GM12878 (cell line): ENCODE measurements at regions not wholly inside any gene's neighbourhood (a gene's known extent, or its start where the extent isn't known, plus 50 kb on each side); places are given as distances from the start of the nearest gene placed in this dataset.

Experiments
- ATAC-seq: fragments of 200-7000 bp; cut with Tn5 transposase; 3 replicates; pipeline ENCODE4 v1.9.1; 2020; ENCODE audit warnings: mild to moderate bottlenecking, moderate library complexity
- BruUV-seq: library from RNA; stranded (reverse); fragments of 400-500 nt; replicated peaks from 2 replicates; lab custom pipeline; 2021; lab: Mats Ljungman, UMichigan
- CTCF ChIA-PET: fragments of 300-600 bp; sonication (Branson Sonifier 250); formaldehyde crosslinking; extraction: SDS; loops from one replicate; lab custom pipeline; 2021; ENCODE audit warnings: inconsistent platforms; lab: Yijun Ruan, JAX
- POLR2A ChIA-PET: fragments of 350-600 bp; formaldehyde crosslinking; extraction: SDS; loops from one replicate; lab custom pipeline; 2021; ENCODE audit warnings: inconsistent platforms; lab: Charles Lee
- RAD21 ChIA-PET: fragments of 300-600 bp; sonication (Branson Sonifier 250); formaldehyde crosslinking; loops from one replicate; lab custom pipeline; 2023; ENCODE audit warnings: antibody characterized with exemption; ENCODE audit not compliant: unreplicated experiment; lab: Charles Lee
- SMC1A ChIA-PET: fragments of 300-600 bp; sonication (Branson Sonifier 250); formaldehyde crosslinking; loops from one replicate; lab custom pipeline; 2023; ENCODE audit not compliant: unreplicated experiment, uncharacterized antibody; lab: Charles Lee
- DNase-seq: peaks from one replicate; pipeline ENCODE4 v3.0.0-alpha.2; 2011; ENCODE audit warnings: low read depth, low spot score
- FAIRE-seq: peaks from 3 replicates; lab custom pipeline; 2011; peaks lifted over from hg19 to GRCh38; lab: Jason Lieb, UNC
- H2AFZ ChIP-seq: 2 replicates; pipeline ENCODE4 v1.6.0; 2011; ENCODE audit warnings: low read depth, low read length, control low read depth; ENCODE audit not compliant: control insufficient read depth
- H3K27ac ChIP-seq: 2 replicates; pipeline ENCODE4 v1.5.1; 2011; ENCODE audit warnings: control low read depth; ENCODE audit not compliant: control insufficient read depth, insufficient read depth
- H3K27me3 ChIP-seq, 2 experiments: replicated peaks in 1 of 2; 2 replicates each; pipeline versions ENCODE4 v1.6.0 to v1.6.1; 2011; ENCODE audit warnings: low read length in 1 of 2; ENCODE audit not compliant: control insufficient read depth in 2 of 2, insufficient read depth in 2 of 2
- H3K36me3 ChIP-seq, 2 experiments: 2 replicates each; pipeline ENCODE4 v1.5.1; 2011; ENCODE audit warnings: low read length in 1 of 2; ENCODE audit not compliant: control insufficient read depth in 2 of 2, insufficient read depth in 2 of 2
- H3K4me1 ChIP-seq: 2 replicates; pipeline ENCODE4 v1.6.1; 2011; ENCODE audit warnings: mild to moderate bottlenecking, low read length, moderate library complexity, mixed read lengths; ENCODE audit not compliant: control insufficient read depth, insufficient read depth
- H3K4me2 ChIP-seq: 2 replicates; pipeline ENCODE4 v1.6.0; 2011; ENCODE audit warnings: control low read depth; ENCODE audit not compliant: control insufficient read depth, insufficient read depth
- H3K4me3 ChIP-seq: fragments of 200-600 bp; sonication (generic); 2 replicates; pipeline ENCODE4 v1.5.1; 2016
- H3K79me2 ChIP-seq: 2 replicates; pipeline ENCODE4 v1.6.0; 2011; ENCODE audit warnings: low read length; ENCODE audit not compliant: control insufficient read depth, insufficient read depth
- H3K9ac ChIP-seq: 2 replicates; pipeline ENCODE4 v1.8.0; 2011; ENCODE audit warnings: low read length, control low read depth, mixed read lengths; ENCODE audit not compliant: control insufficient read depth, insufficient read depth
- H3K9me3 ChIP-seq: replicated peaks from 3 replicates; pipeline ENCODE4 v1.5.1; 2011; ENCODE audit warnings: mild to moderate bottlenecking, low read length; ENCODE audit not compliant: control insufficient read depth, insufficient read depth
- H4K20me1 ChIP-seq: 2 replicates; pipeline ENCODE4 v1.6.0; 2011; ENCODE audit not compliant: control insufficient read depth, insufficient read depth
- CTCF ChIP-seq, 3 experiments: IDR thresholded peaks in 2 of 3; conservative IDR thresholded peaks in 1 of 3; 2 replicates each; pipeline ENCODE4 v1.5.1; 2011; ENCODE audit warnings: low read depth in 3 of 3, low read length in 3 of 3, mild to moderate bottlenecking in 3 of 3, control low read depth in 2 of 3, moderate library complexity in 2 of 3, inconsistent platforms in 1 of 3, mixed read lengths in 1 of 3; ENCODE audit not compliant: control insufficient read depth in 2 of 3, insufficient read depth in 1 of 3; ENCODE audit errors: extremely low read depth in 1 of 3
- RAD21 ChIP-seq: IDR thresholded peaks from 2 replicates; pipeline ENCODE4 v1.6.1; 2011; ENCODE audit warnings: mild to moderate bottlenecking, low read depth, low read length, moderate library complexity; ENCODE audit not compliant: insufficient read depth
- REST ChIP-seq: IDR thresholded peaks from 2 replicates; pipeline ENCODE4 v1.6.1; 2012; ENCODE audit warnings: mild to moderate bottlenecking, low read depth, low read length
- SMC3 ChIP-seq: IDR thresholded peaks from 2 replicates; pipeline ENCODE4 v1.6.1; 2011; ENCODE audit warnings: low read length, improper control_type of control experiment, borderline replicate concordance
- WGBS: methylation state at CpG from one replicate; pipeline ENCODE4 v1.1.6; 2016; ENCODE audit warnings: low lambda C conversion rate; ENCODE audit not compliant: insufficient replicate concordance, insufficient coverage; ENCODE audit errors: missing lambda C conversion rate; 5-methylcytosine and 5-hydroxymethylcytosine counted together
- in situ Hi-C: fragments of 300-500 bp; cut with MboI; formaldehyde crosslinking; loops from 9 replicates; pipeline ENCODE4 v1.14.3; 2018; ENCODE audit warnings: mixed read lengths
- intact Hi-C: fragments of 100-400 bp; cut with micrococcal nuclease; formaldehyde crosslinking; loops from one replicate; pipeline ENCODE4 v1.14.2; 2022; ENCODE audit not compliant: unreplicated experiment

GRCh38 chr10:118106426-118106825 is 59.7 kb upstream of the RAB11FIP2 start:
- BruUV-seq: no TSS peak
- H3K36me3 ChIP-seq: no peaks in the 10 kb centered on the region
- no peak overlapping the region for H3K4me2 ChIP-seq
- H3K79me2 ChIP-seq: no peaks in the 10 kb centered on the region
- POLR2A ChIA-PET: no interaction called here
- no peaks in the 10 kb centered on the region for H4K20me1 ChIP-seq
- intact Hi-C loops (loop anchor here (5.0 to 10.0 kb wide), 2 partner anchors 242 to 569 kb away; no protein-coding TSS in a partner anchor), in situ Hi-C loops (no loop called here)
- no peaks in the 10 kb centered on the region for H3K9me3 ChIP-seq
- DNase-seq (no peak), ATAC-seq (peak; percentile 70), FAIRE-seq (no peak)
- H3K27me3 ChIP-seq: no peaks in the 10 kb centered on the region; a peak in 1 of 4 replicates
- WGBS: 4% methylated on average over 3 of the region's 3 CpGs
- CTCF ChIA-PET: interaction anchor here (0.5 to 1.6 kb wide), 14 partner anchors 11 to 848 kb away, joined by 3 to 27 read pairs (median 3); no protein-coding TSS in a partner anchor
- TF ChIP-seq RAD21 (peak; percentile 66), SMC3 (peak; percentile 46), REST (no peak), CTCF (IDR thresholded peaks at IDR 0.05 in 2 of 3, conservative IDR thresholded peaks at IDR 0.05 in 1 of 3; ENCODE audit: control insufficient read depth in 2 of 3, extremely low read depth in 1 of 3, insufficient read depth in 1 of 3, low read depth in 3 of 3, low read length in 3 of 3) (peak; percentile 39 to 59 (median 53); a peak in 5 of 6 replicates)
- H3K4me3 ChIP-seq: no peak overlapping the region
- no peaks in the 10 kb centered on the region for H3K4me1 ChIP-seq
- RAD21 ChIA-PET: interaction anchor here (0.8 to 1.6 kb wide), 5 partner anchors 79 to 611 kb away, joined by 3 to 10 read pairs (median 3); no protein-coding TSS in a partner anchor
- H3K9ac ChIP-seq: no peak overlapping the region
- SMC1A ChIA-PET: interaction anchor here (0.8 to 2.4 kb wide), 14 partner anchors 64 to 609 kb away, joined by 3 to 11 read pairs (median 3); no protein-coding TSS in a partner anchor
- H3K27ac ChIP-seq: no peak overlapping the region
- H2AFZ ChIP-seq: no peak overlapping the region
